ENCODE measurements at regions not wholly inside any gene's neighbourhood (a gene's known extent, or its start where the extent isn't known, plus 50 kb on each side); places are given as distances from the start of the nearest gene placed in this dataset.

GRCh38 chr2:11071939-11072338, 83.3 kb upstream of the SLC66A3 start (continued):
- TF ChIP-seq TCF12 (IDR thresholded peaks at IDR 0.05; ENCODE audit: low read depth, low read length) (no peak), MAX (IDR thresholded peaks at IDR 0.05) (no peak)

Measured in H1 (cell line).